NCI-H187 (cell line): ENCODE measurements at regions not wholly inside any gene's neighbourhood (a gene's known extent, or its start where the extent isn't known, plus 50 kb on each side); places are given as distances from the start of the nearest gene placed in this dataset.
"Not testable (repeated sequence)": the region's sequence is repeated elsewhere in the genome, so short reads cannot be mapped to it uniquely, and the experiment has no call there.

Experiments used
- DNase-seq, 2 experiments: peaks; one replicate each; lab custom pipeline; 2025; lab: John Stamatoyannopoulos, UW

- DNase-seq, result no peak
Observed at GRCh38 chr1:59178339-59179187, 118.3 kb upstream of the FGGY start.

DNA sequence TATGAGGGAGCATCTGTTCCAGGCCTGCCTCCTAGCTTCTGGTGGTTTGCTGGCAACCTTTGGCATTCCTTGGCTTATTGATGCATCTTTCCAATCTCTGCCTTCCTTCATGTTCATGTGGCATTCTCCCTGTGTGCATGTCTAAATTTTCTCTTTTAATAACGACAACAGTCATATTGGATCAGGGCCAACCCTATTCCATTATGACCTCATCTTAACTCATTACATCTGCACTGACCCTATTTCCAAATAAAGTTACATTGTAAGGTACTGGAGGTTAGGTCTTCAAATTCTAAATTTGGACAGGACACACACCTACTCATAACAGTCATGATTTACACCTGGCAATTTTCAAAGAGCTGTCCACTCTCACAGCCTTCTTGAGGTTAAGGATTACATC is 117.2 kb upstream of the FGGY start:
- DNase-seq, result no peak

GRCh38 chr1:59180735-59181134 is 116.2 kb upstream of the FGGY start:
- DNase-seq, result no peak

DNA sequence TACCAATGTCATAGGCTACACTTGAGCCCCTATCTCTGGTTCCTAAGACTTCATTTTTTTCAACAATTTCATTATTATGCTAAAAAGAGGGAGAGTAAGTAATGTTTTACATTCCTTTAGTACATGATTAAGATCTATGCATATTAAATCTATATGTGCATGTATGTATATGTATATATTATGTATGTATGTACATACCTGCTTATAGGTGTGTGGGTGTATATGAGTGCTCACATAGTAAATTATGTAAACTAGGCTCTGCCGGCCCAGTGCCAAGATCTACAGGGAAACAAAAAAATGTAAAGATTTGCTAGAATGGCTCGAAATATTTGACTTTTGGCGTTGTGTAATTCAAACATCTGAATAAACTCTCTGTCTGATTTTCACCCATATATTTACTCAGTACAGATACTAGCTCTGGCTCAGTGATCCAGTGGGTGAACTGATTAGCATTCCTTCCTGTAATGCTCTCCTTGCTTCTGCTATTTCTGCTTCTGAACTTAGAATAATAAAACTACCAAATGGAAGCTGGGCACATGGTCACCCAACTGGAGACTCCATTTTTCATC is 113.1 kb upstream of the FGGY start:
- no peak for DNase-seq

DNA sequence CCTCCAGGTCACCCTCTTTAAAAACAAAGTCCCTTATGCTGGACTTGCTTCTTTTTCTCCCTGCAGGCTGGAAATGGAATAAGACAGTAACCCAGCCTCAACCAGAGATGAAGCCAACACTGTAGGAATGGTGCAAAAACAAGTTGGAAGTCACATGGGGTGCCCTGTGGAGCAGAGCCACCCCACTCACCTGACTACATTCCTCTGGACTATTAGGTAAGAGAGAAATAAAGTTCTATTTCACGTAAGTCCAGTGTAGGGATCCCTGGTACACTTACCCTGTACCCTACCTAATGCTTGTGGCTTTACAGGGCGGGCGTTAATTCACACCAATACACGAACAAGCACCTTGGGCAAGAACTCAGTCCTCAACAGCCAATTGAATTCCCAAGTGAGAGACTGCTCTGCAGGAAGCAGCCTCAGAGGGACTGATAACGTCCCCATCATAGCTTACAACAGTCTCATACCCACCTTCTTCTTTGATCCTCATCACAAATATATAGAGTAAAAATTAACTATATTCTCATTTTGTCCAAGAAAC is 112.5 kb upstream of the FGGY start:
- DNase-seq, result no peak

DNA sequence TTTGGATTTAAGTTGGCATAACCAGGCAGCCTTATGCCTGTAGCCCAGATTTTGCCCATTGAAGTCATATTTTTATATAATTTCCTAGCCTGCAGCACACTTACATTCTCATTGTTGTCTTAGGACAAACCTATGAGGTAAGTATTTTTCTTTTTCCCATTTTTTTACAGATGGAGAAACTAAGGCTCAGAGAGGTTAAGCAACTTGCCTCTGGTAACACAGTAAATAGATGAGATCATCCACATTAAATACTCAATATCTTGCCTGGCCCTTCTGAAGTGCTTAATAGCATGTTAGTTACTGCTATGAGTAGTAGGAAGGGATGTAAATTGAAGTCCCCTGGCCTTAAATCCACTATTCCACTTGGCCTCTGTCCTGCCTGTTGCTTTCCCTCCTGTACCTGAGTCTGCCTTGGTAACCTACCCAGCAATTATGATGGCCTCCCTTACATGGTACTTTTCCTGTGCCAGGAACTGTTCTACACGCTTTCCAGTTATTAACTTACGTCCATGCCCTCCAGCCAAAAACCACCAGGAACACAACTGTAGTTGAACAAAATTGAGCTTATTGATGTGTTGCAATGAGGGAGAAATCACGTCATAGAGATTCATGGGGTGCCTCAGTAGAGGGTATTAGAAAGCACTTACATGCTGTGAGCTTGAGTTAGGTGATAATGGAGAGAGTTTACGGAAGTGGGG is 111.6 kb upstream of the FGGY start:
- no peak for DNase-seq

DNA sequence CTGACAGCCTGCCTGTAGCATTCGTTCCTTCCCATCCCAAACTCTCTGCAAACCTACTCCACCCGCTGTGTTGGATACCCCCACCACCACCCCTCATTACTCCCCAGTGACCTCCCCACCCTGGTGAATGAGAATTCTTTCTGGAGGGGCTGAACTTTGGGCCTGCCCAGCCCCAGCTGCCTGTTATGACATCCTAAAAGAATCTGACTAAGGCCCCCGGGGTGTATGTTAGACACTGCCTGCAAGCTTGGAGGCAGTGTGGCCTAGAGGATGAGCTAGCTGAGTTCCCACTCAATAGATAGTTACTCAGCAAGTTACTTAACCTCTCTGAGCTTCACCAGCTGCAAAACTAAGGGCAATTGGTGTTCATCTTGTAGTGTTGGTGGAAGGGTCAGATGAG is 110.2 kb upstream of the FGGY start:
- DNase-seq, result no peak

DNA sequence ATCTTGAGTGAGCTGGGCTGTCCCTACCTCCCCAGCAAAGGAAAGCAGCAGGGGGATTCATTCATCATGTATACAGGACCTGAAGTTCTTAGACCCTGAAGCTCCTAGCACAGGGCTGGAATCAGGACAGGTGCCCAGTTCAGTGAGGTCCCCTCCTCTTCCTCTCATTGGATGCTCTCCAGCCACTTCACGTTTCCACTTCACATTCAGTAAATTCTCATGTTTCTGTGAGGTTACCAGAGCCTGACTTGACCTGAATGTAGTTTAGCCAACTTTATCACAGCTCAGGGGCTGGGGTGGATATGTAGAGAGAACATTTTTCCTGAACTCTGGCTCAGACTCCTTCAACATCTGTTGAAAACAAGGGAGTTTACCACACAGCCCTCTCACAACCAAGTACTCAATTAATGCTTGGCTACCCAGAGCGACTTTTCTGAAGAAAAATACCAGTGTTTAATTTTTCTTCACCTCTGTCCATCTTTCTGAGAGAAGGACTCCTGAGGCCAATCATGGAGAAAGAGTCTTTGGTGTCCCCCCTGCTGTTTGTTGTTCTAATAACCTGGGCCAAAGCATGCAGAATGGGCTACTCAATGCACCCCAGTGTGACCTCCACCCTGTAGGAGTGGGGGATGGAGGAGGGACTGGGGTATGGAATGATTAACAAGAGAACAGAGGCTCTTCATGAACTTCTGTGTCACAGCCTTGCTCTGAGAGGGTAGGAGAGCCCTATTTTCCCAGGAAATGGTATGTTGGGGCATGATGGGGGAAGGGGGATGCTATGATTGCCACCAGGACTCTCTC is 108.3 kb upstream of the FGGY start:
- DNase-seq, result no peak

DNA sequence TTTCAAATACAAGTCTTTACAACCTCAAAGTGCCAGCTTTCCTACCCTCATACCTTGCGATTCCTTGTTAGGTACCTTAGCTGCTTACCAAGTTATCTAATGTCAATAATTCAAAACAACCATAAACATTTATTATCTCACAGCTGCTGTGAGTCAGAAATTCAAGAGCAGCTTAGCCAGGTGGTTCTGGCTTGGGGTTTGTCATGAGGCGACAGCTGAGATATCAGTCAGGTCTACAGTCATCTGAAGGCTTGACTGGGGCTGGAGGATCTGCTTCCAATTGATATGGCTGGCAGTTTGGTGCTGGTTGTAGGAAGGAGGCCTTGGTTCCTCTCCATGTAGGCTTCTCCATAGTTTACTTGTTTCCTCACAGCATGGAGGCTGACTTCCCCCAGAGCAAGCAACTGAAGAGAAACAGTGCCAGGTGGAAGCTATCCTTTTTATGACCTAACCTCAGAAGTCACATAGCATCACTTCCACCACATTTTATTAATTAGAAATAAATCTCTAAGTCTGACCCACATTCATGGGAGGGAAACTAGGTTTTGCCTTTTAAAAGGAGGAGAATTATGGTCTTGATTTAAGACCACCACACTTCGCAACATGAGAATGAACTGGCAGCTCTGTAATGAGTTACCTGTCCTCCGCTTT is 103.3 kb upstream of the FGGY start:
- DNase-seq, result no peak

DNA sequence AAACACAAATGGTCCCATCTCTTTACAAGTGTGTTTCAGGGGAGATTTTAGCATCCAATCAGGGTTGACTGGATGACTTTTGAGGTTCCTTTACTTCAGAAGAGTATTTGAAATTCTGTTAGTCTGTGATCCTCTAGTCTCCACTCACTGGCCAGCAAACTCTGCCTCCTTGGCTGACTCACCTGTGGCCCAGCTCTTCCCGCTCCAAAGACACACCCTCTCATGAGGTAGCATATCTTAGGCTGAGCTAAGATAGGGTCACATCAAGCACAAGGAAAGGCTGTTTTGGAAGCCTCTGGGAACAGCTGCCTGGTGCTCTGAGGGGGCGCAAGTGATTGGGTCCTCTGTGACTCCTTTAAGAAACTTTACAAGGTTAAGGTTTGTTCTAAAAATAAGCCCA is 102.3 kb upstream of the FGGY start:
- DNase-seq, result no peak

- DNase-seq, result no peak
Observed at GRCh38 chr1:59195151-59195550, 101.7 kb upstream of the FGGY start.

DNA sequence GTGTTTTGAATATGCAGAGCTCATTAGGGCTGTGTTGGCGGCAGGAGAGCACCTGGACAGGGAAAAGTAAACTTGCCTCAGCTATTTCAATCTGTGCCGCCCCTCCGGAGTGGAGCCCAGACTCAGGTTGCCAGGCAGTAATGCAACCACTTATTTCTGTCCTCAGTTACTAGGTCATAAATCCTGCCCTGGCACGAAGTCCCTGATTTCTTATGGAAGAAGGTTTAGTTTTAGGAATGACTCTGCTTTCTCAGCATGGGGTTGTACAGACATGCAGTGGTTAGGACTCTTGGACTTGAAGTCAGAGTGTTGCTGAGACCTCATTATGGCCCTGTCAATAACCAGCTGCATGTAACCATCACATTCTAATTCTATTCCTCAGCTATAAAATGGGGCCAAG is 98.3 kb upstream of the FGGY start:
- DNase-seq, result no peak

DNA sequence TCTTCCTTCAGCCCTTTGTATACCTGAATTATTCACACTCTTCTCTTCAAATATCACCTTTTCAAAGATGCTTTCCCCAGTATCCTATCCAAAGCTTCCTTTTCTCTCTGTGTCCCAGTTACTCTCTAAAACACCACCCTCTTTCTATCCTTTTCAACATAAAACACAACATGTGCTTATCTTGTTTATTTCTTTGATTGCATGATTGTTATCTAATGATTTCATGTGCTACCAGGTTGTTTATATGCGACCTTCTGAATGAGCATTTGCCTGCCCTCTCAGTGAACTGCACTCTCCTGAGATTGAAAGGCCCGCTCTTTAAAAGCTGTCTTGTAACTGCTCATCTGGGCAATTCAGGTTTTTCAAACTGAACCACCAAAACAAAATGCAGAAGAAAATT is 97.7 kb upstream of the FGGY start:
- DNase-seq, result no peak

GRCh38 chr1:59199719-59200376 is 97.0 kb upstream of the FGGY start:
- no peak for DNase-seq

GRCh38 chr1:59201341-59201740 is 95.6 kb upstream of the FGGY start:
- no peak for DNase-seq

DNA sequence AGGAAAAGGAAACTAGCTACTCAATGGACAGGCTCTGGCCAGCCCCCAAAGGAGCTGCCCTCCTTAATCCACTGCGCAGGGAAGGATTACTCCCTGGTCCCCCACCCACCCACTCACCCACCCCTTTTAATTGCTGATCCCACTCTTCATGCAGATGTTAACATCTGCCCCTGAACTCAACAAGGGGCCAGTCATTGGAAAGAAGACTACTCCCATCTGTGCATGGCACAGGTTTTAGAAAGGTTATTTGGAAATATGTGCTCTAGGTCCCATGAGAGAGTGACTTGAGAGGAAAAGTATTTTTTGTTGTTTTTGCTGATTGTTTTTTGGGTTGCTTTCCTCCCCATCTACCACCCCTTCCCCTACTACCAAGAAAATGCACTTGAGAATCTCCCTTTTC is 94.4 kb upstream of the FGGY start:
- no peak for DNase-seq

DNA sequence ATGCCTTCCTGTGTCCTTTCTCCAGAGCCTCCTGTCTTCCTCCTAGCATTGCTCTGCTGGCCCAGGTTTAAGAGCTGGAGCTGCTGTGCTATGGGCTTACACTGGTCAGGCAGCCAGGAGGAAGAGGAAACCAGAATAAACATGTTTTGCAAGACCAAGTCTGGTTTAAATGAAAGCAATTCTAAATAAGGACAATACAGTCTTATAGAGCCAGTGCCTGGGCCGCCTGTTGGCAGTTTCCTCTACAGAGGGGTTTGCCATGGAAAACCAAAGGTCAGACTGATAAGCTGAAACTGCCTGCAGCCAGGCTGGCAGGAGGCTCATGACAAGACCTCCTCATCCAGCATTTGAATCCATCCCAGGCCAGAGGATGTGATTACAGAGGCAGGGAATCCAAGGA is 92.9 kb upstream of the FGGY start:
- DNase-seq, result no peak

DNA sequence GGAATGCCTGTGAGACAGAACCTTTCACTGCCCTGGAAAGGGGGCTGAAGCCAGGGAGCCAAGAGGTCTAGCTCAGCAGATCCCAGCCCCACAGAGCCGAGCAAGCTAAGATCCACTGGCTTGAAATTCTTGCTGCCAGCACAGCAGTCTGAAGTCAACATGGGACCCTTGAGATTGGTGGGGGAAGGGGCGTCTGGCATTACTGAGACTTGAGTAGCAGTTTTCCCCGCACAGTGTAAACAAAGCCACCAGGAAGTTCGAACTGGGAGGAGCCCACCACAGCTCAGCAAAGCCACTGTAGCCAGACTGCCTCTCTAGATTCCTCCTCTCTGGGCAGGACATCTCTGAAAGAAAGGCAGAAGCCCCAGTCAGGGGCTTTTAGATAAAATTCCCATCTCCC is 90.3 kb upstream of the FGGY start:
- DNase-seq, result not testable (repeated sequence)

DNA sequence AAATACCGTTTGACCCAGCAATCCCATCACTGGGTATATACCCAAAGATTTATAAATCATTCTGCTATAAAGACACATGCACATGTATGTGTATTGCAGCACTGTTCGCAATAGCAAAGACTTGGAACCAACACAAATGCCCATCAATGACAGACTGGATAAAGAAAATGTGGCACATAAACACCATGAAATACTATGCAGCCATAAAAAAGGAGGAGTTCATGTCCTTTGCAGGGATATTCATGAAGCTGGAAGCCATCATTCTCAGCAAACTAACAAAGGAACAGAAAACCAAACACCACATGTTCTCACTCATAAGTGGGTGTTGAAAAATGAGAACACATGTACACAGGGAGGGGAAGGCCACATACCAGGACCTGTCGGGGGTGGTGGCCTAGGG is 86.5 kb upstream of the FGGY start:
- DNase-seq, result not testable (repeated sequence)

- no peak for DNase-seq
Observed at GRCh38 chr1:59212706-59213105, 84.2 kb upstream of the FGGY start.
